ENCODE measurements at regions not wholly inside any gene's neighbourhood (a gene's known extent, or its start where the extent isn't known, plus 50 kb on each side); places are given as distances from the start of the nearest gene placed in this dataset.
"Not testable (repeated sequence)": the region's sequence is repeated elsewhere in the genome, so short reads cannot be mapped to it uniquely, and the experiment has no call there.

- Histone ChIP-seq H3K36me3 (no peaks in the 10 kb centered on the region), H3K27me3 (ENCODE audit: insufficient read depth, low read depth, severe bottlenecking) (peaks cover 90% of the 10 kb centered on the region), H3K9me3 (ENCODE audit: severe bottlenecking) (no peaks in the 10 kb centered on the region), H3K27ac (no peak overlapping the region), H3K4me3 (ENCODE audit: low read depth, low read length) (no peak overlapping the region)
- DNase-seq: no peak
- no peak for TF ChIP-seq CTCF (IDR thresholded peaks at IDR 0.05; ENCODE audit: low read depth, low read length)
These were observed 203.2 kb upstream of the SHH start for GRCh38 chr7:156015237-156016020.

DNA sequence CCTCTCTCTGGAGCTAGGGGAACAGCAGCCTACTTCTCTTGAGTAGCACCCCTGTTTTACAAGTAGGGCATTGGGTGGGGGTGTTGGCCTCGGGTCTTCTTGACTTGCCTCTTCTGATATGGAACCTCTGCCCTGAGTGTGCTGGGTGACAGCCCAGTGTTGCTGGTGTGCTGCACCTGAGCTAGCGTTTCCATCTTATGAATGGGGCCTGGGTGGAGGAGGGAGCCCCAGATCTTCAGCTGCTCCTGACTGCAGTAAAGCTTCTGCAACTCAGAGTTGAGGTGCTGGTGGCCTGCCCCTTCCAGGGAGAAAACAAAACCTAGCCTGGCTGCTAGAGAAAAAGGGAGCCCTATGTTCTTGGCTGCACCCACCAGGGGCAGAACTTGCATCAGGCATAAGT is 202.5 kb upstream of the SHH start:
- no peak for TF ChIP-seq CTCF (IDR thresholded peaks at IDR 0.05; ENCODE audit: low read depth, low read length)

GRCh38 chr7:156014201-156014600 is 201.9 kb upstream of the SHH start:
- H3K27me3 ChIP-seq (ENCODE audit: insufficient read depth, low read depth, severe bottlenecking): peaks cover 88% of the 10 kb centered on the region
- H3K36me3 ChIP-seq: no peaks in the 10 kb centered on the region
- no peak for DNase-seq
- H3K9me3 ChIP-seq (ENCODE audit: severe bottlenecking): peaks cover 2% of the 10 kb centered on the region
- H3K27ac ChIP-seq: no peak overlapping the region
- no peak for TF ChIP-seq CTCF (IDR thresholded peaks at IDR 0.05; ENCODE audit: low read depth, low read length)
- H3K4me3 ChIP-seq (ENCODE audit: low read depth, low read length): no peak overlapping the region

More for the DNA sequence above, 202.5 kb upstream of the SHH start:
- peaks cover 90% of the 10 kb centered on the region for H3K27me3 ChIP-seq (ENCODE audit: insufficient read depth, low read depth, severe bottlenecking)
- H3K4me3 ChIP-seq (ENCODE audit: low read depth, low read length): no peak overlapping the region
- H3K9me3 ChIP-seq (ENCODE audit: severe bottlenecking): peaks cover 2% of the 10 kb centered on the region
- H3K27ac ChIP-seq: no peak overlapping the region
- no peaks in the 10 kb centered on the region for H3K36me3 ChIP-seq
- DNase-seq: no peak

GRCh38 chr7:156012412-156012811 is 200.1 kb upstream of the SHH start:
- DNase-seq: no peak
- no peak overlapping the region for H3K4me3 ChIP-seq (ENCODE audit: low read depth, low read length)
- H3K27ac ChIP-seq: no peak overlapping the region
- H3K9me3 ChIP-seq (ENCODE audit: severe bottlenecking): peaks cover 2% of the 10 kb centered on the region
- peaks cover 84% of the 10 kb centered on the region for H3K27me3 ChIP-seq (ENCODE audit: insufficient read depth, low read depth, severe bottlenecking)
- no peak for TF ChIP-seq CTCF (IDR thresholded peaks at IDR 0.05; ENCODE audit: low read depth, low read length)
- H3K36me3 ChIP-seq: no peaks in the 10 kb centered on the region

GRCh38 chr7:156009569-156009968 is 197.3 kb upstream of the SHH start:
- H3K36me3 ChIP-seq: no peaks in the 10 kb centered on the region
- peaks cover 85% of the 10 kb centered on the region for H3K27me3 ChIP-seq (ENCODE audit: insufficient read depth, low read depth, severe bottlenecking)
- H3K9me3 ChIP-seq (ENCODE audit: severe bottlenecking): peaks cover 2% of the 10 kb centered on the region
- H3K27ac ChIP-seq: no peak overlapping the region
- TF ChIP-seq CTCF (IDR thresholded peaks at IDR 0.05; ENCODE audit: low read depth, low read length): no peak
- DNase-seq: no peak
- H3K4me3 ChIP-seq (ENCODE audit: low read depth, low read length): no peak overlapping the region

DNA sequence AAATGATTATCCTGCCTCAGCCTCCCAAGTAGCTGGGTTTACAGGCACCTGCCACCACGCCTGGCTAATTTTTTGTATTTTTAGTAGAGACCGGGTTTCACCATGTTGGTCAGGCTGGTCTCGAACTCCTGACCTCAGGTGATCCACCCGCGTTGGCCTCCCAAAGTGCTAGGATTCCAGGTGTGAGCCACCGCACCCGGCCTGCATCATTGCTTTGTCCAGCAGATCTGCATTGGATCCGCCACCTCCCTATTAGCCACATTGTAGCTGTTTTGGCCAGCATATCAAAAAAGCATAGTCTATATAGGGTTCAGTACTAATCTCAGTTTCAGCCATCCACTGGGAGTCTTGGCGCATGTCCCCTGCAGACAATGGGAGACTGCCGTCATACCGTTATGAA is 194.6 kb upstream of the SHH start:
- H3K4me3 ChIP-seq (ENCODE audit: low read depth, low read length); H3K36me3 ChIP-seq; H3K9me3 ChIP-seq (ENCODE audit: severe bottlenecking); H3K27ac ChIP-seq; DNase-seq: not testable (repeated sequence)
- peaks cover 94% of the 10 kb centered on the region for H3K27me3 ChIP-seq (ENCODE audit: insufficient read depth, low read depth, severe bottlenecking)
